ENCODE measurements at regions not wholly inside any gene's neighbourhood (a gene's known extent, or its start where the extent isn't known, plus 50 kb on each side); places are given as distances from the start of the nearest gene placed in this dataset.
"Not testable (repeated sequence)": the region's sequence is repeated elsewhere in the genome, so short reads cannot be mapped to it uniquely, and the experiment has no call there.

DNA sequence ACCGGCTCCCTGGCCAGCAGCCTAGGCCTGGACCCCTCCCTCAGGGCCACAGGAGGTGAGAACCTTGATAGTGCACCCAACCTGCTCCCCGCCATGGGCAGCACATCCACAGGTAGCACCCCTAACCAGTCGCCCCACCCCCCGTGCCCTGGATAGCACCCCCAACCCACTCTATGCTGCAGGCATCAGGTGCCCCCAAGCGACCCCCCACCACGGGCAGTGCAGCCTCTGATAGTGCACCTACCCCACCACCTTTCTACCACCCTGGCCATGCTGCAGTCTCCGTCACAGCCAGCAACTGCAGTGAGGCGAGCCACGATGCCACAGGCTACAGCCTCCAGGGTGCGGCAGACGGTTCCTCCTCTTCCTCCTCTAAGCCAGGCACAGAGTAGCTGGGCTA lies 55.6 kb downstream of the SOWAHC start:
- no peak for DNase-seq

DNA sequence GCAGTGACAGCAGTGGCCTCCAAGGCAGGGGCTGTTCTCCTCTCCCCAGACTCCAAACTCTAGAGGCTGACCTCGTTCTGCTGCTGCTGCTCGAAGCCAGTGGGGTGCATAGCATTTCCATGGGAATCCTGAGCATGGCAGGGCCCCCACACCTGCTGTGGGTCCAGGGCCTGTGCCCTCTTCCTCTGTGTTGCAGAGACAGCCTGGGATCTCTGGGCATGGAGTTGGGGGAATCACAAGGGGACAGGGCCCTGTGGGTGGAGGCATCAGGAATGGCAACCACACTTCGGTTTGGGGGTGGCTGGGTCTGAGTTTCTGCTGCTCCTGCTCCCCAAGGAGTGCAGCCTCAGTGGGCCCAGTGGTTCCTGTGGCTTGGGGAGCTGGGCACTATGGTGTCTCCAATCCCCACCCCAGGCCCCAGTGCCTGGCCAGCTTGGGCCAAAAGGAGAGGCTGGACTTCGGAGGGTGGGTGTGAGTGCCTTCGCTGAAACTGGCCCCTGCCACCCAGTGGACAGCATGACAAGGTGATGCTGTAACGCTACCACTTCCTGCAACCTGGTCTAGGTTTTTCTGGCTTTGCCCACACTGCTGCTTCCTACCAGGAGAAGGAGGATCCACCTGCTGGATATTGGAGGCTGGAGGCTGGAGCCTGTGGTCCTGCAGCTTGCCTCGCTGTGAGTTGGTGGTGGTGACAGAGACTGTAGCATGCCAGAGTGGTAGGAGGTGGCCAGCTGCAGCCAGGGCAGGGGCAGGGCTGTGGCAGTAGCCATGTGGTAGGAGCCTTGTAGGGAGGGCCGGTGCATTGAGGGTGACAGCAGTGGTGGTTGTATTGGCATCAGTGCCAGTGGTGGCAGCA lies 56.6 kb downstream of the SOWAHC start:
- DNase-seq, result no peak

DNA sequence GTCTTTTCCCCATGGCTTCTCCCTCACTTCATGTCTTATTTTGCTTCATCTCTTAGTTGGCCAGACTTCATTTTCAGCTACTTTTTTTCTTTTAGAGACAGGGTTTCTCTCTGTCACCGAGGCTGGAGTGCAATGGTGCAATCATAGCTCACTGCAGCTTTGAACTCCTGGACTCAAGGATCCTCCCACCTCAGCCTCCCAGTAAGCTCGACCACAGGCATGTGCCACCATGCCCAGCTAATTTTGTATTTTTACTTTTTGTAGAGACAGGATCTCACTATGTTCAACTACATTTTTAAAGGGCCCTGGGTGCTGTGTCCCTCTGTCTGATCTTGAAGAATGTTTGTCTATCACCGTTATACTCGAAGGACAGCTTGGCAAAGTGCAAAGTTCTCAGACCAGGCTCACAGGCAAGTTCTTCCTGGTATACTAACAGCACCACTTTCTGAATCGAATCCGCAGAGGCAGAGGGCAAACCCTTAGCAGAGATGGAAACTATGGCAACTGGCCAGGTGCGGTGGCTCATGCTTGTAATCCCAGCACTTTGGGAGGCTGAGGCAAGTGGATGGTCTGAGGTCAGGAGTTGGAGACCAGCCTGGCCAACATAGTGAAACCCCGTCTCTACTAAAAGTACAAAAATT lies 60.9 kb downstream of the SOWAHC start:
- no peak for DNase-seq

DNA sequence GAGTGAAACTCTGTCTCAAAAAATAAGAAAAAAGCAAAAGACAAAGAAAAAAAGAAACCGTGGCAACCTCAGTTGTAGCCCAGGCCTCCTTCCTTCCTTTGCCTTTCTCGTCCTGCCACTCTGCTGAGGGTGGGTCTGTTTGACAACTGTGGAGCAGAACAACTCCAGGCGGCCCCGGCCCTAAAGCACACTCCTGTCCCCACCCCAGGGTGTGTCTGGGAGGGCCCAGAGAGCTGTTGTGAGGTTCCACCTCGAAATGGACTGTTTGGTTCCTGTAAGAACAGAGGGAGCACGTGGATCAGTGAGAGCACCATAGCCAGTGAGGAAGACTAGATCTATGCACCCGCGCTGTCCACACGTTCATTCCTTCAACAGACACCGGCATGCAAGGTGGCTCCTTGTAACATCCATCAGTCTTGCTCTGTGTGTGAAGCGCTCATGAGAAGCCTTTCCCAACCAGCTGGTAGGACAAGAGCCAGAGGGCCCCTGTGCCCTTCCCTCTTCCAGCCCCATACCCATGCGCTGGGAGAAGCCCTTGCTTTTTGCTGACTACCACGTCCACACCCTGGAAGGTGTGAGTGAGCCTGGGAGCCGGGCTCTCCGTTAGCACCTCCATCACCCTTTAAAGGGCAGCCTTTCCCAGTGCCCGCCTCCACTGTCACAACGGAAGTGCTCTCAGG lies 61.6 kb downstream of the SOWAHC start:
- no peak for DNase-seq

DNA sequence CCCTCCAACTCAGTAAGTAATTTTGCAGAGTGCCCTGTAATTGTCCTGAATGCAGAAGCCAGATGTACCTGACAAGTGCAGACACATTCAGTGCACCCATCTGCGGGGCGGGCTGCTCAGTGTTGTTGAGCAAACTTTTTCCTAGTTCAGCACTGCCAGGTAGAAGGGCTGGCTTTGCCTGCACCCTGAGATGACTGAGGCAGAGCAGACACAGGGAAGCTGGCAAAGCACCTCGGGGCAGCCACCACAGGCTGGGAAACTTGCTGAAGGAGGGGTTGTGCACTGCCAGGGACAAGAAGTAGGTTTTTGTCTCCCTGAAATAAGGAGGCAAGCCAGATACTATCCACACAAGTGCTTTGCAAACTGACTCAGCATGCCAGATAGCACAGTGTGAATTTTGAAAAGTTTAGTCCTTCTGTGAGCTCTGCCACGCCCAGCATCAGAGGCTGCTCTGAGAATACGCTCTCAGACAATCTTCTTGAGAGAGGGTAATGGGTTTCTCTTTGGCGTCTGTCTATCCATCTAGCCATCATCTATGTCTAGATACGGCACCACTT lies 62.3 kb downstream of the SOWAHC start:
- no peak for DNase-seq

DNA sequence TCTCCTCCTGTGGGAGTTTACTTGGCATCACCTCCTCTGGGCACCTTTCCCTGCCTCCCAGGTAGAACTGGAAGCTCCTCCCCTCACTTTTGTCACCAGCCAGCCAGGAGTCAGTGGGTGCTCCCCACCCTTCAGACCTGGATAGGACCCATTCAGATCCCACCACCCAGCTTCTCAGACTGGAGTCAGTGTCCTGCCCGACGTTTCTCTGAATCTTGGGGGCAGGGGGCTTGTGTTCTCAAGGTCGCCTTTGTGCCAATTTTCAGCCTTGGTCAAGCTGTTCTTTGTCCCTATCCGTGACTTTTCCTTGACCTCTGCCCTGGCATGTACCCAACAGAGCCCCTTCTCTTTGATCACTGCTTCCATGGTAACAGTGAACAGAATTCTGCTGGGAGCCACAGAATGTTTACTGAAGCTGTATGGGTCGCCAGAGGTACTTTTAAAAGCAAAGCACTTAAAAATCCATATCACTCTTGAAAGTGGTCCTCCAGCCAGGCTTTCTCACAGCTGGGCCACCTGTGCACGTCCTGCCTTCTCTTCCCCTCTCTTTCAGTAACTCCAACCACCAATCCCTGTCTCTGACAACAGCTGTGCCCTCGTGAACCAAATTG lies 63.1 kb downstream of the SOWAHC start:
- DNase-seq, result not testable (repeated sequence)

DNA sequence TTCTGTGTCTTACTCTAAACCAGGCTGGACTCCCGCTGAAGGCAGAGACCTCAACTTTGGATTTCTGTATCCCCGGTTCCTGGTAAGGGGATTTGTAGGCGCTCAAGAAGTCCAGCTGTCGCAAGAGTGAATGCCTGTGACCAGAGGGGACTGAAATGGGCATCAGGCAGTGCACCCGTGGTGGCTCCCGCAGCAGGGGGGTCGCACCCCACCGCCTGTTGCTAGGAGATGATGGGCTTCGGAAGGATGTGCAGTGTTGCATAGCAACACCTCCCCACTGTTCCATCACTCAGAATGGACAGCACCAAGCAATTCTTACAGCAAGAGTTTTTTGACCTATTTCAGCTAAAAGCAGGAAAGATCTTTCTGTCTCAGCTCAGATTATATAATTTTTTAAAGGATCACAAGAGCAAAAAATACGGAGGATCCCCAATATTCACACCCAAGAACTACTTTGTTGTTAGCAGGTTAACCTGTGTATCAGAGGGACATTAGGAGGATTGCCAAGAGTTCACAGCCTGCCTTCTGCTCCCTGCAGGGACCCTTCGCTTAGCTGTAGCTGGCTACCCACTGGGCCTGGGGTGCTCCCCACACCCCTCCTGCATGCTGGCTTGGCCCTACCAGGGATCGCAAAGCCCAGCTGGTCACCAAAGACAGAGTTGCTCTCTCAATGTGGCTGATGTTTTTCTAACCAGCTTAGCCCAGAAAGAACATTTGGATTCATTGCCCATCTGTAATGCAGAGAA lies 63.8 kb downstream of the SOWAHC start:
- no peak for DNase-seq

DNA sequence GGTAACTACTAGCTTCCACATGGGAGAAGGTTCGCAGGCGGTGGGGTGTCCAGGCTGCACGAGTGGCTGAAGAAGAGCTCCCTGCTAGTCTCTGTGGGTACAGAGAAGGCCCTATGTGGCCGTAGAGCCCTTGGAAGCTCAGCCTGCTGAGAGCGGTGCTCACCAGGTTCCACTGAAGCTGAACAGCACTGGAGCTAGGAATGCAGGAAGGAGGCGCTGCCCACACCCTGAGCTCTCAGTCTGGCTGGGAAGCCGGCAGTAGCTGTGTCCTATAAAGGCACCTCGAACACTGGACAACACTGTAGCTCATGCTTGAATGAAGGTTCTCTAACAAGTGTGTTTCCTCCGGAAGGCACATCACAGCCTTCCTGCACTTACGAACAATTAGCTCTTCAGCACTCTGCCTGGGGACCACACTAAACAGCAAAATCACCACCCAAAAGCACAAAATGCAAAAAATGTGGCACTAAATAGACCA lies 64.6 kb downstream of the SOWAHC start:
- not testable (repeated sequence) for DNase-seq

DNA sequence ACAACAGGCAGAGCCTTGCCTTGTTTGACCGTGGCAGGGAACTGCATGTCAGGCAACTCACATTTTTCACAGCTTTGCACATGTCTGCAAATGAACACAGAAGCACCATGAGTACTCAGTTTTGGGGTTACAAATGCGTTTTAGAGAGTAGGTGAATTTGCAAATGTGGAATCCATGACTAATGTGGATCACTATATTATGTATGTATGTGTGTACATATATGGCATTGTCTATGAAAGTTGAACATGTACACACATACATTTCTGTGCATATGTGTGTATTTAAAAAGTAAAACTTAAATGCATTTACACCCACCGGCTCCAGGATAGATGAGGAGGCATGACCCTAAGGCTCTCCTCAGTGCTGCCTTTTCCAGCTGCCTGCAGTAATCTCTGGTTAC lies 65.1 kb downstream of the SOWAHC start:
- no peak for DNase-seq

DNA sequence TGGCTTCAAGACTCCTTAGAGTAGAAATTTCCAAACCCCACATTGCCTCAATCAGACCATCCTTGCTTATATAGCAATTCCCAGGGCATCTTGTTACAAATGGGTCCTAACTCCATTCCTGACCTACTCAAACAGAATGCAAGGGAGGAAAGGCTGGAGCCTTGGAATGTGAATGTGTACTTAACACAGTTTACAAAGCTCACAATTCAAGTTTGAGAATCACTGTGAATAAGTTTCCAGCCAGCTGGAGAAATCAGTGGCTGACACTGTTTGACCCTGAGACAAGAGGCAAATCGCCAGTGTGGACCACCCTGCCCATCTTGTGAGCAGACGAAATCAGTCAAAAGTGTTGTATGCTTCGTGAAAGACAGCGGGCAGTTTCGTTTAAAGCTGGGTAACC lies 65.5 kb downstream of the SOWAHC start:
- no peak for DNase-seq

DNA sequence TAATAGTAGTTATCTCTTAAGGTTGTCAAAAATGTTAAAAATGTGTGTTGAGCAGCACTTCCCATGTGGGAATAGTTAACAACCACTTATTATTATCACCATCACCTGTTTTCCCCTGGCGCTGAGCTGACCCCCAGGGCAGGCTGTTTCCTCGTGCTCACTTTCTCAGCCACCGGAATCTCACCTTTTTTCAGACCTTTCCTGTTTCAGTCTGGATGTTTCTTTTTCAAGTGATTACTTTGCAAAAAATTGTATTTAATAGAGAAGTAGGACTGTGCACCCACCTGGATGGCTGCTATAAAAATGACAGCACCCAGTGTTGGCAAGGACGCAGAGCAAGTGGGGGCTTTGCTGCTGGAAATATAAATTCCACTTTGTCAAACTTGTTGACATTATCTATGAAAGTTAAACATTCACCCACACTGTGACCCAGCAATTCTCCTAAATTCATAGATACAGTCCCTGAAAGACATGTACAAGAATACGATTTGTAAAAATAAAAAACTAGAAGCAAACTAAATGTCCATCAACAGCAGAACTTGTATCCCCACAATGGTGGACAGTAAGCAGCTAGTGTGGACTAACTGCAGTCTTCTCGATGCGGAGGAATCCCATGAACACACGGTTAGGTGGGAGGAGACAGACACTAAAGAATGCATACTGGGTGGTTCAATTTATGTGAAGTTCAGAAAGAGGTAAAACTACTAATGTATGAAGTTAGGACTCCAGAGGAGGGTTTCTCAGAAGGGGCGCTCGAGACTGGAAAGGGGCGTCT lies 66.5 kb downstream of the SOWAHC start:
- DNase-seq, result no peak

DNA sequence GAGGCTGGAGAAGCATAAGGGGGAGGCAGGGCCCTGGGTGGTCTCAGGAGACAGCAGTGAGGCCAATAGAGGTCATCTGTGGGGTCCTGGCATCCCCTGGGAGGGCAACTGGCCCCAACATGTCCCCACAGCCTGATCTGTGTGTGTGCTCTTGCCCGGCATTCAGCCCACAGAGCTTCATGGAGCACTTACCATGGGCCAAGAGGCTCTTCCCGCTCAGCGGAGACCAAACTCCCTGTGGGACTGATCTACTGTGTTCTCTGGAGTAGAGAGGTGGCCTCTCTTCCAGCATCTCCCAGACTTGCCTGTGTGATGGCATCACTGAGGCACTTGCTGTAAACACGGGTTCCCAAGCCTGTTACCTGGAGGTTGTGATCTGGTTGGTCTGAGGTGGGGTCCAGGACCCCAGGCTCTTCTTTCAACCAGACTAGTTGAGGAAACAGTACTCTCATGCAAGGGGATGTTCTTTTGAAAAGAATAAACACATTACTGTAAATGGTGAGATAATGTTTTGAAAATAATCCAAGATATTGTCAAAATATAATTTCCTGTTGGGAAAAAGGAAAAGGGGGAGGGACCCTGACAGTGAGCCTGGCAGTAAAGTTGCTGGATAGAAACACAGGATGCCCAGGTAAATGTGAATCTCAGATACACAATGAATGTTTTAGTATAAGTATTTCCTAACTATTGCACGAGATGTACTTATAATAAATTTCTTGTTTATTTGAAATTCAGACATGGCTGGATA lies 67.6 kb downstream of the SOWAHC start:
- no peak for DNase-seq

DNA sequence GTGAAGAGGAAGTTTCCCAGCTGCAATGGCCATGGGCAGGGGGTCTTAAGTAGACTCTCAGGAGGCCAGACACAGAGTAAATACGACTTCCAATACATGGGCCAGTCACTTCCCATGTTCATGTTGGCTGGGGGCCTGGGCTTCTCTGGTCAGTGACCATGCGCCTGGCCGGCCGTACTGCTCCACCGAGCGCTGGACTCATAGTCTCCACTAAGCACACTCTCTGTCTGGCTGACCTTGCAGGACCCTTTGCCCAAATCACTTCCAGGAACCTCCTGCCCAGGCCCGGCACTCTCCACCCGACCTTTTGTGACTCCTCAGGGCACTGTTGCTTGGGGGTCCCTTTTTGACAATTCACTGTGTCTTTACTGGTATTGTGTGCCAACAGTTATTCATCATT lies 69.3 kb downstream of the SOWAHC start:
- no peak for DNase-seq

DNA sequence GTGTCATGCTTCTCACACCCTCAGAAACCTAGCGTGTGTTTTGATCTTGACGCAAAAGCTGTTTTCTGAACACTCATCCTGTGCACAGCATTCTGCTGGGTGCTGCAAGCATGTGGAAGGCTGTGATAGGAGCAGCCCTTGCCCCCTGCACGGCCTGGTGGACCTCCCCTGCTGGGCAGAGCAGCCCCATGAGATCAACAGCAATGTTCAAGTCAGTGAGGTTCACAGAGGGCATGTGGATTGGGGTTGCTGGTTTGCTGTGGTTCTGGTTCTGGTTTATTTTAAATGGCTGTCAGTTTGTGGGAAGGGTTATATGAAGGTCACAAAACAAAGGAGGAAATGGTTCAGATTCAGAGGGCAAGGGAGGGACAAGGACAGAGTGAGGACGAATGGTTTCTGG lies 71.3 kb downstream of the SOWAHC start:
- no peak for DNase-seq

DNA sequence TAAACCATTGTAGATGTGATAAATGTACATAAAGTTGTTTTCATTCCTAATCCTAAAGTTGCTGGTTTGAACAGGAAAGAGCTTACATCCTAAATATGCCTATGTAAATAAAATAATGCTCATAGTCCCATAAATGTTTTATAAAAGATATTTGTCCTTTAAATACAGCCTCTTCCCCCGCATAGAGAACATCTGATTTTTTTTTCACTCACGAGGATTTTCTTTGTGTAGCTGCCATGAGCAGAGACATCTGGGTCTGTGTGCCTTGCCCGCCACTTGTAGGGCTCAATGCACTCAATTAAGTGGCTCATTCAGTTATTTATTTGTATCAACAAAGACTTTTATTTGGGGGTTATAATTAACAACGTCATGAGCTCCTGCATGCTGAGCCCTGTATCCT lies 72.8 kb downstream of the SOWAHC start:
- DNase-seq, result no peak

DNA sequence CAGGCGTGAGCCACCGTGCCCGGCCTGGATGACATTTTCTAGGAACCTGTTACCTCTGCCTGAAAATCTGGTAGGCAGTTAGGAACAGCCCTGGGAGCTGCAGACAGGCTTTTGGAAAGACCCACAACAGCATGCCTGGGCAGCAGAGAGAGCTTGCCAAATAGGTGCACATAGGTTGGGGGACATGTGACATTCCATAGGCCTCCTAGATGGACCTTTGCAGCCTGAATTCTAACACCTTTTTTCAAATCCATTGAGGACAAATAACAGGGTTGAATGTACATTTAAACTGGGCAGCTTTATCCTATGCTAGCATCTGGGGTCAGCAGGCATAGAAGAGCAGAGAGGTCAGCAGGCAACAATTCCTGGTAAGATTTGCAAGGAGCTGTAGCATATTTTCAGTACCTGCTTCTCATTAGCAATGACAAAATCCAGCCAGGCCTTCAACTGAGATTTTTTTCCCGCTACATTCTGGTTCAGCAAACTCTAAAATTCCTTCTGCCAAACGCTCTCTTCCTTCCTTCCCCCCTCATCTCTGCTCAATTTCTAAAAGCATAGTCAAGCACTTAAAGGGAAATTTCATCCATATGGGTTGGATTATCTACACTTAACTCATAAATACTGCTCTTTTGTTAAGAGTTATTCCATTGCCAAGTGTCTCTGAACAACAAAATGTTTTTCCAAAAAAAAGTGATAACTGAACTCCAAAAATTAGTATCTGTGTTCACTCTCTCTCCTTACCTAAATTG lies 75.2 kb downstream of the SOWAHC start:
- no peak for DNase-seq

DNA sequence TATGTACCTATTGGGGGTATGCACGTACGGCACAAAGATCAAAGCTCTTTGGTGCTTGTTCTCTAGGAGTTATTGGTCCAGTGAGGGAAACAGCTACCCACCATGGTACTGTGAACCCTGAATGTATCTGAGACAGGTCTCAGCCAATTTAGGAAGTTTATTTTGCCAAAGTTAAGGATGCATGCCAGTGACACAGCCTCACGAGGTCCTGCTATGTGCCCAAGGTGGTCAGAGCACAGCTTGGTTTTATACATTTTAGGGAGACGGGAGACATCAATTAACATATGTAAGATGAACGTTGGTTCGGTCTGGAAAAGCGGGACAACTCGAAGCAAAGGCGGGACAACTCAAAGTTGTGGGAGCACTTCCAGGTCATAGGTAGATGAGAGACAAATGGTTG lies 75.8 kb downstream of the SOWAHC start:
- no peak for DNase-seq

DNA sequence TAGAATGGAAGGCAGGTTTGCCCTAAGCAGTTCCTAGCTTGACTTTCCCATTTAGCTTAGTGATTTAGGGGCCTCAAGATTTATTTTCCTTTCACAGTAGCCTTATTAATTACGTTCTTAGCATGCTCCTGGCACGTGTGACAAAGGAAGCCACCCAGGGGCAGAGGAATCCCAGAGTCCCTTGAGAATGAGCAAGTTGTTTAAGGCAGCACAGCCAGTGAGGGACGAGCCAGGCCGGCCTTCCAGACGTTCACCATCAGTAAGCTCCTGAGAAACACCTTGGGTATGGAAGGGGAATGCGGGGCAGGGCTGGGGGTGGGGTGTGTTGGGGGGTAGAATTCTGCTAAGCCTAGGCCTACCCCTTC lies 76.3 kb downstream of the SOWAHC start:
- no peak for DNase-seq

DNA sequence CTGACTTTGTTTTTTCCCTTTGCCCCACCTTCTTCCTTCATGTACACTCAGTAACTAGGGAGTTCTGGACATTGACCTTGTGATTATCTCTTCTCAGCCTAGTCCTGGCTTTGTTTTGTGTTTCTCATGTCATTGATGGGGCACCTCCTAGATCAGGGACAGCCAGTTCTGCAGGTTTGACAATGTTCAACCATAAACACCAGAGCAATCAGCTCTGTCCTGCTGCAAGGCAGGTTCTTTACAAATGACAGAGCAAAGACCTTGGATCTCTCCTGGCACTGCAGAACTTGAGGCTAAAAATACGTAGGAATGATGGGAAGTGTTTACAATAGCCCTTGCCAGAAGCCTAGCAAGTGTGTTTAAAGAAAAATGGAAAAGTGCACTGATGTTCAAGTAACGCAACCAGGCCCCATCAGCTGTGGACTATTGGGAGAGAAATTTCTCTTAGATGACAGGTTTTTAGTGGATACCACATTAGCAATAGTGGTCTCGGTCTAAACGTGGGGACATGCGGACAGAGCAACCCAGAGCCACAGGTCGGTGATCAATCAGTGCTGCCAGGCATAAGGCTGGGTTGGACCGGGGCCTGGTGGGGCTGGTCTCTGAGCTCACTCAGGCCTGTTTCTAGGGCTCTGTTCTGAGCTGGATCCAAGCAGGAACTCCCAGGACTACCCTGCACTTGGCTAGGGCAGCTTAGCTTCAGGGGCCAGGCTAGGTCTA lies 76.8 kb downstream of the SOWAHC start:
- no peak for DNase-seq

Data from NCI-H748 treated with DMSO at 0.1 percent for 48 hours (cell line).